HT1080 (cell line): ENCODE measurements at regions not wholly inside any gene's neighbourhood (a gene's known extent, or its start where the extent isn't known, plus 50 kb on each side); places are given as distances from the start of the nearest gene placed in this dataset.

ENCODE experiments used
- DNase-seq: peaks from one replicate; pipeline ENCODE4 v3.0.0-alpha.2; 2015; ENCODE audit warnings: low read depth

DNA sequence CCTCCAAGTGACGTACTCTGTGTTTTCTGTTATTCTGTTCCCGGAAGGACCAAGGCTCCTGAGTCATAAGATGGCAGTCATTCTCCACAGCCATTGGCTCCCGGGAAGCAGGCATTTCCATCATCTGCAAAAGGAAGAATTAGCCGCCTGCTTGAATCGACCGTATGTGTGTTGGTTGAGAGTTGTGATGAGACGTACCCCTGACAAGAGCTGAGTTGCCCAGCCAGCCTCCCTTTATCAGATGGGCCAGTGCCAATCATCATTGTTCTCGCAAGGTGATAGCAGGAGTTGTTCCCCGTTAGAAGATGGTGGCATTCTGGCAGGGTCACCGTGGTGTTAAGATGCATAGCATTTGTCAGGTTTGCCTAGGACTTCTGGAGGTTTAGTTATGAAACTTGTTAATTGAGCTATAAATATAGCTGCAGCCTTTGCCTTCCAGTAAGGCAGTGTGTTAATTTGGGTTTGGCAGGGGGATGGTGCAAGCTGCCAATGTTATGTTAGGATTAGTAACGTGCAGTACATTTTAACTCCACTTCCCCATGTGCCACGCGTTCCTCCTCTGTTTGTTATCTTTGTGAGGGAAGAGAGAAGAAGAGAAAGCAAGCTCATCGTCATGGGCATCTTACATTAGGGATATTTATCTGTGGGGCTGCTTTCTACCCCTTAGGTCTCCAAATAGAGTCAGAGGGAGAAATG, 652.7 kb upstream of the FANCL start:
- DNase-seq = peak; percentile 3

DNA sequence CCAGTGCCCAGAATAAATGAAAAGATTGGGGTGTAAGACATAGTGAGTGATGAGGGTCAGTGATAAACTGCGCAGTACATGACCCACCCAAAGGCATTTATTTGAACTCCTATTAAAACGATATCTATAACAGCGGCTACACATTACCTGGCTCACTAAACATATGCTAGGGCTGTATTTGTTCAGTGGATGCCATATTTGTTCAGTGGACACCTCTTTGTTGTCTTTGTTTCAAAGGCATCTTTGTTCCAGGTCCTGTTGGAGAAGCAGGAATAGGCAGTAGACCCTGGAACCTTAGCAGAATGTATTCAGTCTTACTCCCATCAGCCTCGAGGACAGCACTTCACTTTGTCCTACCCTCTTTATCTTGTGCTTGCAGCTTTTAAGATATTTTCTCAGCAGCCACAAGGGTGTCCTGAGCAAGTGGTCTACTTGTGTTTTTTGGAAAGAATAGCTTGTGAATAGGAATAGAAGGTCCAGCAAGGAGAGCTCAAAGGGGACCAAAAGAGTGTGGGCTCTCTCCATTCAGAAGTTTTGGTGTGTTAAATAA, 650.8 kb upstream of the FANCL start:
- no peak for DNase-seq

DNA sequence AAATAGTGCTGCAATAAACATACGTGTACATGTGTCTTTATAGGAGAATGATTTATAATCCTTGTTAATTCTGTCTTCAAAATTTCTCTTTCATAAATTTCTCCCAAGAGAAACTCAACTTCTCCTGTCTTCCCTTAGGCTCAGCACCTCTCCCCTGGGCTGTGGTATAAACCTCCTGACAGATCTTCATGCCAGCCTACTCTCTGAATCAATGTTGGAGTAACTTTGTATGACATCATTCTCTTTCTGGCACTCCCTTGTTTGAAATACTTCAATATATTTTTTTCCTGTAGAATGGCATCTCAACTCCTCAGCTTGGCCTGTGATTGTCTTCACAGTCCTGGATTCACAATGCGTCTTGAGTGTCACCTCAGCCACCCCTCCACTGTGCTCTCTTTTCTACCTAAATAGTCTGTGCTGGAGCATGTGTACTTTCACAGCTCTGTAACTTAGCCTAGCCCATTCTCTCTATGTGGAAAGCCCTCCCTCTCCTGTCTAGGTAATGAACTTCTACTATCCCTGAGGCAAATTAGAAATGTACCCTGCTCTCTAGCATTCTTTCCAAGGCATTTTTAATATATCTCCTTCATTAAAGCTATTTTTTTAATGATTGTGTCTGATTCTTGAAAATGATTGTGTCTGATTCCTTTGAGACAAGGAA, 649.9 kb upstream of the FANCL start:
- DNase-seq = no peak

DNA sequence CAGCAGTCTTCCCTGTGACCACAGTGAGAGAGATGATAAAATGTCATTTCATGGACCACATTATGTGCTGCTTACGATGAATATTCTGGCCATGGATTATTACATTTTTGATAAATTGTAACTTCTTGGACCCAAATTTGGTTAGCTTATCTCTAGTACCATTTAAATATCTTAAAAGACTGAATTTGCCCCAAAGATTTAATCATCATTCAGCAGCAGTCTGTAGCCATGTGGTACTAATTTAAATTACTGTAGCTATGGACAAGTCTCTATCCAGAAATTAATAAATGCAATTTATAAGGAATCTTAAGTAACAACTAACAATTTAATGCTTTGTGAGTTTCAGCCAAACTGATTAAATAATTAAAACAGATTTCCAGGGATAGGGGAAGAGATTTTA, 644.9 kb upstream of the FANCL start:
- DNase-seq = no peak

DNA sequence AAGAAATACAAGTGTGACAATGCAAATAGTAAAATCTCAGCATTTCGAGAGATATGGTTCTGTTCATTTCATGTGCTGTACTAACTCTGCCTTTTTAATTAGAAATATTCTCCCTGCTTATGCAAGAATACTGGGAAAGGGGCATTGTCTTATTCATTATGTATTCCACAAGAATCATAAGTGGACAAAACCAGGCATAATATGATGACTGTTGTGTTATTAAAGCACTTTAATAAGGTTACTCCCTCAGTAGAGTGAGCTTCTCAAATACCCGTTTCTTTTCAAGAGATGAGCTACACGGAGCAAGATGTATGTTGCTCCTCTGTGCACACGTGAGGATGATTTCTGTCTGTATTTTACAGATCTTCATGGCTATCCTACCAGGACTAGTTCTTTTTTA, 638.7 kb upstream of the FANCL start:
- DNase-seq = no peak

DNA sequence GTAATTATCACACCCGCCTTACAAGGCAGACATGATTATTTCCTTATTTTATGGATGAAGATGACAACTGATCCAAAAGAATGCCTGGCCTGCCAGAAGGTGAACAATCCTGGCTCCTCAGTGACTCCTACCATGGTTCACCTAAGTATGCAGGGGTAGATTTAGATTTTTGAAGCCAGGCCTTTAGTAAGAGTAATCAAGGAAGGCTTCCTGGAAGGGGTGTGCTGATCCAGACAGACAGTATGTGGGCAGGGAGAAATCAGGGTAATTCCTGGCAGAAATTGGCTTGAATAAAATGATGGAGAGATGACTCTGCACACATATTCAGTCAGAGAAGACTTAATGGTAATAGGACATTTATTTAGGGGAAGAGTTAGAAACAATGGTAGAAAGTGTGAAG, 637.7 kb upstream of the FANCL start:
- DNase-seq = no peak

DNA sequence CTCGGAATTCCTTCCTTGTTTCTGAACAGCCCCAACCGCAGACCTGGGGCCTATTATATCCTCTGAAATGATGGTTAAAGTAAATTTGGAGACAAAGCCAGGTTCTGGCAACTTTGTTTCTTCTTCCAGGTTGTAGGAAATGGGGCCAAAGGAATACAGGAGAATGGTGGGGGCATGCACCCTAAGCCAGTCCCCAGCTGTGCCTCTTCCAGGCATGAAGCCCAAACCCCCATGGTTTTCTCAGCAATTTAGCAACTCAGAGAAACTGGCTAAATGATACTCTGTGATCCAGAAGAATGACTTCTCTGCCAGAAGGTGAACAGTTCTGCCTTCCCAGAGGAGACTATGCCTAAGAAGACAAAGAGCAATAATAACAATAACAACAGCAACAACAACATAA, 635.0 kb upstream of the FANCL start:
- no peak for DNase-seq

DNA sequence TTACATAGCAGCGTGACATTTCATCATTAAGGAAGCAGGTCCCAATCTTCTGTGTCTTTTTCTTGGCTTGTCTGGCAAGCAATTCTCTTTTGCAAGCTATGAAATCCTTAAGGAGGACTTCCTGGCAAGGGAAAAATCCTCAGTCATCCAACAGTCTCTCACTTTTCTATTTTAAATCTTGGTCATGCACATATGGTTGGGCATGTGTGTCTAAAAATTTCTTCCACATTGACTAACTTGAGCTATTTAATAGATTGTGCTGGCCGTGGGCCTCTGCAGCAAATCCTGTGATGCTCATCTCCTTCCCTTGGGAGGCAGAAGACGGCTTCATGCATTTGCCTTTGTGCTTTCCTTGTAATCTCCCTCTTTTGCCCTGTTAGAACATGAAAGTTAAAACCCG, 634.3 kb upstream of the FANCL start:
- DNase-seq = no peak

DNA sequence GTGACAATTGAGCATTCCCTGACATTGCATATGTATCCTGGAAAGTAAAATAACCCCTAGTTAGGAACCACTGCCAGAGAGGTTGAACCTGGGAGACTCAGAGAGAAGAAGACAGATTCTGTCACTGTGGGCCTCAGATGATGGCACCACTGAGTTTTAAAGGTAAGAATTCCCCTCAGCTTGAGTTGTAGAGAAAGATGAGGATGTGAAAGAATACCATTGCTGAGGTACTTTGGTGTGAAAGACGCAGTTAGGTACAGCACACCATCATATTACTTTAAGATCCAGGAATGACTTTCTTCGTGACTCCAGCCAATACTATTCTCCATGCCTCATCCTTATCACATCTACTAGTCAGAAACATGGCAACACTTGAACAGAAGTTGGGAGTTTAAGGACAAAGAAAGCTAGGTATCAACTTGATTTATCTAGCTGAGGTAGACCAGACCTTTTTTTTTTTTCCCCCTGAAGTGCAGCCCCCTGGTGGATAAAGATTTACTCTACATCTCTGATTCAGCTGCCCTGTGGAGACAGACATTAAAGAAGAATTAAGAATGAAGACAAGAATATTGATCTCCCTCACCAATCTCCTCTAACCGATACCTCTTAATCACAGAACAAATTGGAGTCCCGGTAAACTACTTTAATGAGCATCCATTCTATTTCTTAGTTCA, 630.5 kb upstream of the FANCL start:
- peak; percentile 35 for DNase-seq

DNA sequence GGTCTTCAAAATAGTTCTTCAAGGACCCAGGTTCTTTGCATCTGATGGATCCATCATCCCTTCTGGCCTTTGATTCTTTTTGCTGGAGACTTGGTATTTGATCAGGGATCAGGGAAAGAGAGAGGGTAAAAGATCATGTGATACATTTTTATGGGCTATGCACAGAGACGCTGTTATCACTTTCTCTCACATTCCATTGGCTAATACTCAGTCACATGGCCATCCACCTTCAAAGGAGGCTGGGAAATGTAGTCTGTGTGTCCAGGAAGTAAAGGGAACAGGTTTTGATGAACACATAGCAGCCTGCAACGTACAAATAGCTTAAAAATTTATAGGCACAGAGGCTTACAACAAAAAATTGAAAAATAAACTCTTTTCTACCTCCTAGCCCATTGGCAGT, 629.6 kb upstream of the FANCL start:
- peak; percentile 27 for DNase-seq

DNA sequence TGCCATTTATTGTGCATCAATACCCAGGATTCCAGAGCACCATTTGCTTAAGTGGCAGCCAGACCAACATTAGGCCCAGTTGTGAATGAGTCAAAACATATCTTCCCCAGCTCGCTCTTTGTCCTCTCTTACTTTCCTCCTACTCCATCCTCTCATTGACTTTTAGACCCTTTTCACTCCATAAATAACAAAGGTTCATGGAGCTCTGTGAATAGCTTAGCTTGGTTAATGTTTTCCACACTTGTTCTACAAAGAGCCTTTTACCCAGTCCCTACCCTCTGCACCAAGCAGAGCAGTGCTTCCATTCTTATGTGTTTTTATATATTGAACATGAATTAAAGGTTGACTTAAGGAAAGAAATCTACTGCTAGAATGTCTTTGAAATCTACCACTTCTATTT, 625.8 kb upstream of the FANCL start:
- DNase-seq = no peak

DNA sequence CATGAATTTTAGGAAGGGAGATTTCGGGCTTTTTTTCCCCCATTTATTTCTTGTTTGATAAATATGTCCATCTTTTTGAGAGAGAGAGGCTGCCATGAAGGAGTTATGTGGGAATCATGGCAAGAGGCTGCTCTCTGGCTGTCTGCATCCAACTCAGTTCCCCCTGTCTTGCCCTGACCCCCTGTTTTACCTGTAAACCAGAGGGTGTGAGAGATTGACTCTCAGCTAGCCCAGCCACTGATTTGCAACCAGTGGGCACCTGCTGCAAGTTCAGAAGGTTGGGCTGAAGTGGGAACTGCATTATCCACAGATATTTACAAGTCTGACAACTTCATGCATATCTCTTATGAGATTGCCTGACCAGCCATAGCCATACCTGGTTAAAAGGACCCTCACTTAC, 625.4 kb upstream of the FANCL start:
- DNase-seq = no peak

DNA sequence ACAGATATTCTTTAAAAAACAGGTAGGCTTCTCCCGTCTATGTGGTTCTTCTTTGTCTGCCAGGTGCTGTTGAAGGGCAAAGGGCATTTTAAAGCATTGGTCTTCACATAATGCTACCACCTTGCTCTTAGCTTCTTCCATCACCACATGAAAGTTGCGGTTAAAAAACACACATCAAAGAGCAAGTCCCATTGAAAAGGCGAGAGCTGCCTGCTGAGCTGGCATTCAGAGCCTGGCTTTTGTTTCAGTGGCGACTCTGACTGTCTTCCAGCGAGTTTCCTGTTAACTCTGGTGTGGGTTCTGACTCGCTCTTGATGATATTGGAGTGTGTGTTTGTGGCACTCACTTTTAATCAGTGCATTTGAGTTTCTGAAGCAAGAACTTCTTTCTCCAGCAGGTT, 624.9 kb upstream of the FANCL start:
- peak; percentile 1 for DNase-seq

DNA sequence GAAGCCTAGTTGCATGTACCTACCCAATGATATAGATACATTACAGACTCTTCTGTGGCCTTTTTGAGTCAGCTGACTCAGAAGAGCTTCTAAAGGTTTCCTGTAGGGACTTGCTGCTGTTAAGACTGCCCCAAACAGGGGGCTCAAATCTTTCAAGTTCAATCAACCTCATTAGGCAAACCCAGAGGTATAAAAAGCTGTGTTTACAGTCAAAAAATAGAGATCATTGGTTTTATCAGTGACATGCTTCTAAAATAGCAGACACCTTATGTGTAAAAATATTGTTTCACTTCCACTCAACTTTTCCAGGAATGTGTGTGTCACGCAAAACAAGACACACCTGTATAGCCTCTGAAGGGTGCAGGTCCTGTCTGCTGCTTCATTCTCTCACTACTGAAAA, 624.3 kb upstream of the FANCL start:
- DNase-seq = no peak

DNA sequence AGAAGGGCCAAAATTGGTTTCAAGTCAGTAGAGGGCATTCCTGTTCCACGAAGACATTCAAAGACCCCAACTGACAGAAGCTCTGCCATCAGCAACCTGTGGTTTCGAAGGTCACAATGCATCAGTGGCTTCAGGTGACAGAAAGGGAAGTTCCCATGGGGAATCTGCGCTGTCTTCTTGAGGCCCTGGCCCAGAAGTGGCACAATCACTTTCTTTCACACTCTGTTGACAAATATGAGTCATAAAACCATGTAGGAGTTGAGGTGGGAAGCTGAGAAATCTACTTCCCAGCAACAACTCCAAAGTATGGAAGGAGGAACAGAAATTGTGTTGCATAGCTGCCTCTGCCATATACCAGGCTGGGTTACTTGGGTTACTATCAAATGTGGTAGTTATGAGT, 621.1 kb upstream of the FANCL start:
- no peak for DNase-seq

DNA sequence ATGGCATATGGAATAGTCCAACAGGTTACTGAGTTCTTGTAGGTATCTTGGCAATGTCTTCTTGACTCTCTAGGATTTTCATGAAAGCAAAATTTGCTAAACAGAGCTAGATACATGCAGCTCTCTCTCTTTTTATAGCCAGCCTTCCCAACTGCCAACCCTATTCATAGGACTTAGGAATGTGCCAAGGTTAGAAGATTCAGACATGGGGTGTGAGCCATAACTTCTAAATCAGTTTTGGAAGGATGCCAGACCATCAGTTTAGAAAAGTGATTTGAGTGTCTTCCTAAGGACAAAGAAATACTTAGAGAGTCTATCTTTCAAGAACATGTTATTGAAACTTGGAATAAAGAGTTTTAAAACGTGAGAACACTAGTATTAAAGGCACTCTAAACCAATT, 619.5 kb upstream of the FANCL start:
- no peak for DNase-seq

DNA sequence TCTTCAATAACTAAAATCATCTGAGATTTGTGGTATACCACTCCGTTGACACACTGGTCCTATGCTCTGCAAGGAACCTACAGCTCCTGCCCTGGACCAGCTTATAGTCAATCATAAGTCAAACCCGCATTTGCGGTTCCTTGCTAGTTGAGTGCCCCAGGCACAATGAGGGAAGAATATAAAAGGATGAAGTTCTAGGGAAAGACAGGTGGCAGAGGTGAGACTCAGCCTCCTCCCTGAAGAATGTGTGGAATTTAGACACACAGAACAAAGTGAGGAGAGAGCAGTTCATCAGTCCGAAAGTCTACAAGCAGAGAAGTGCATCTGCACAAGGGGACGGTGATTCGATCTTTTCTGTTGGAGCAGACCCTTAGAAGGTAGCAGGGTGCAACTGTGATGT, 615.0 kb upstream of the FANCL start:
- DNase-seq = no peak

DNA sequence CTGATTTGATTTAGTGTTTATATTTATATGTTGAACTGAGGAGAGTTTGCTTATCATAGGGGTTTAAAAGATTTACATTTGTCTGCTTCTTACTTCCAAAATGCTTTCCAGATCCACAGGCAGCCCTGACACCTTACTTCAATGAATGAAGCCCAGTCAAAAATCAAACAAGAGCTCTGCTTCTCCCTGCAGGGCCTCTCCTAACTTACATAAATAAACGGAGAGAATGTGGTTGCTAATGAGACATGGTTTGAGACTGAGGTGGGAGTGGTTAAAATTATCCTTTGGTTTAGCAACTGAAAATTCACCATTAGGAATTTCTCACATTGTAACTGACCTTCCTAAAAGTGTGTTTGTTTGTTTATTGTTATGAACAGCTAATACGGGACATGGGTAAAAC, 612.3 kb upstream of the FANCL start:
- DNase-seq = no peak

DNA sequence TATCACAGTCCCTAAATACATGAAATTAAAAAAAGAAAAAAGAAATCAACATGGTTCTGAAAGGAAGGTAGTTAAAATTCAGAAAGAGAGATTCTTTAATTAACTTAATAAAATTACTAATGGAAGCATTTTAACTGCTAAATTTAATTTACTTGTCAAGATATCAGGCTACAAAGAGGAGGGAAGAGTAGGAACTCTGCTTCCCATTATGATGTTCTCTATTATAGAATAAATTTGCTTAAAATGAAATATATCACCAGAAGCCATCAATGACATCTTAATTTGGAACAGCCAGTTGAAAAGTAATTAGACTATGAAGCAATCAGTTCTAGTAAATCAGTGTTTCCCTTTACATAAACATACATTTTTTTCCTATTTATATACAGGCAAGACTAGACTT, 611.8 kb upstream of the FANCL start:
- DNase-seq = no peak

DNA sequence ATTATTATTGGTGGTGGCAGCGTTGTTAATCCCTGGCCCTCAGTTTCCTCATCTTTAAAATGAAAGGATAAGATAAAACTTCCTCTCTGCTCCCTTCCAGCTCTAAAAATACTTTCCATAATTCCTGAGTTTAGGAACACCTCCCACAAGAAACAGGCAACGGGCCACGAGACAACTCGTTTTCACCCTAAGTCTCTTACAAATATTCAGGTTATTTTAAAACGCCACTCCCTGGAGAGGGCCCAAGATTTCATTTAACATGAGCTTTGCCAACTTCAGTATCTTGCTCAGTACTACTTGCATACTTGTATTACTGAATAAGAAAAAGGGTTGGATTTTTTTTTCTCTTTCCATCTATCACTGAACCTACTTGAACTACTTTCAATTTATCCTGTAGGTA, 611.1 kb upstream of the FANCL start:
- no peak for DNase-seq

DNA sequence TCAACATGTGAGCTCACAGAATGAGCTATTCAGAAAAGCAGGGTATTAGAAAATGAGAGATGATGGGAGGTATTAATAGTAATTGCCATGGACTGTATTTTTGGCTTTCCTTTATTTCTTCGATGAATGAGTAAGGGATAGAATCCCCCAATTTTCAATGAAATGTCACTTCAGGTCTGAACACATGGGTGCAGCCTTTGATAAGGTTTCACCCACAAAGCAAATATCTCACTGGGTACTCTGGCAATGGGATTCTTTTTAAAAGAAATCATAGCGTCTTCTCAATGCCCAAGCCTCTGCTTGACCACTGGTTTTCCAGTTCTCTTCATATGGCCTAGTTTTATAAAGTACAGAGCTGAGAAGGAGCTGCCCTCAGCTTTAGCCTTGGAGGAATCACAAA, 610.5 kb upstream of the FANCL start:
- no peak for DNase-seq

DNA sequence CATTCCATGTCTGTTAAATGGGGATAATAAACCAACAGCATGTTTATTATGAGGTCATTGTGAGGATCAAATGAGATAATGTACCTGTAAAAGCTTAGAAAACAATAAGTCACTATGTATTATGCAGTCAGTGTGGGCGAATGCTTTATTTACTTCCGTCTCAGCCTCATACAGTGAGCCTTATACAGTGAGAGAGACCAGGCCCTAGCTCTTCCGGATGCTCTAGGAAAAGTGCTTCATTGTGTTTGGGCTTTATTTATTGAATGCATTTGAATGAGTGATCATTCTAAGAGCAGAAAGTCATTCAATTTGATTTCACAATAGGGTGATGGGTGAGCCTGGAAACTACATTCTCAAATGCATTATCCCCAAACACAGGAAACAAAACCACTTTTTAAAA, 603.9 kb upstream of the FANCL start:
- no peak for DNase-seq
